GM20431 (cell line): ENCODE measurements at regions not wholly inside any gene's neighbourhood (a gene's known extent, or its start where the extent isn't known, plus 50 kb on each side); places are given as distances from the start of the nearest gene placed in this dataset.

Experiments
- in situ Hi-C: fragments of 300-500 bp; cut with MseI, MboI; formaldehyde crosslinking; loops from one replicate; pipeline ENCODE4 v1.15.0; 2020; ENCODE audit warnings: low sequenced_read_pairs; ENCODE audit not compliant: unreplicated experiment

DNA sequence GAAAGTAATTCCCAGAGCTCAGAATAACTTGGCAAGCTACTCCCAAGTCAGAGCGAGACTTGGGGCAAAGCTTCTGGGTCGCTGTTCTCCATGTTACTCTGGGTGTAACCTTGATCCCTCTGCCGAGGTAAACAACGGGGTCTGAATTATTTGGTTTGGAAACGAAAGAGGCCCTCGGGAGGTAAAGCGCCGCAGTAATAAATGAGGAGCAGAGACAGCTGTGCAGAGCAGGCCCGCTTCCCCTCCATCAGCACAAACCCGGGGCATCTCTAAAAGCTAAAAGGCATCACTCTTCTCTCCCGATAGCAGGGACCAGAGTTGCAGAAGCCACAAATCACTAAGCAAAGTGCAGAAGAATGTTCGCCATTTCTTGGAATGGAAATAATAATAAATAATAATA, 561.5 kb downstream of the BCOR start:
- in situ Hi-C loops: no loop called here

DNA sequence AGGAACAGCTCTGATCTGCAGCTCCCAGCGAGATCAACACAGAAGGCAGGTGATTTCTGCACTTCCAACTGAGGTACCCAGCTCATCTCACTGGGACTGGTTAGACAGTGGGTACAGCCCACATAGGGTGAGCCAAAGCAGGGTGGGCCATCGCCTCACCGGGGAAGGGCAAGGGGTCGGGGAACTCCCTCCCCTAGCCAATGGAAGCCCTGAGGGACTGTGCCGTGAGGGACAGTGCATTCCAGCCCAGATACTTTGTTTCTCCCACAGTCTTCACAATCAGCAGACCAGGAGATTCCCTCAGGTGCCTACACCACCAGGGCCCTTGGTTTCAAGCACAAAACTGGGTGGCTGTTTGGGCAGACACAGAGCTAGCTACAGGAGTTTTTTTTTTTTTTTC, 555.9 kb downstream of the BCOR start:
- in situ Hi-C loops: no loop called here

DNA sequence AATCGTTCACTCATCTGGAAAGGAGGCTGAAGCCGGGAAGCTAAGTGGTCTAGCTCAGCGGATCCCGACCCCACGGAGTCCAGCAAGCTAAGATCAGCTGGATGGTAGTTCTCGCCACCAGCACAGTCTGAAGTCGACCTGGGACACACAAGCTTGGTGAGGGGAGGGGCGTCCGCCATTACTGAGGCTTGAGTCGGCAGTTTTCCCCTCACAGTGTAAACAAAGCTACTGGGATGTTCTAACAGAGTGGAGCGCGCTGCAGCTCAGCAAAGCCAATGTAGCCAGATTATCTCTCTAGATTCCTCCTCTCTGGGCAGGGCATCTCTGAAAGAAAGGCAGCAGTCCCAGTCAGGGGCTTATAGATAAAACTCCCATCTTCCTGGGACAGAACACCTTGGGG, 555.4 kb downstream of the BCOR start:
- in situ Hi-C loops: no loop called here

DNA sequence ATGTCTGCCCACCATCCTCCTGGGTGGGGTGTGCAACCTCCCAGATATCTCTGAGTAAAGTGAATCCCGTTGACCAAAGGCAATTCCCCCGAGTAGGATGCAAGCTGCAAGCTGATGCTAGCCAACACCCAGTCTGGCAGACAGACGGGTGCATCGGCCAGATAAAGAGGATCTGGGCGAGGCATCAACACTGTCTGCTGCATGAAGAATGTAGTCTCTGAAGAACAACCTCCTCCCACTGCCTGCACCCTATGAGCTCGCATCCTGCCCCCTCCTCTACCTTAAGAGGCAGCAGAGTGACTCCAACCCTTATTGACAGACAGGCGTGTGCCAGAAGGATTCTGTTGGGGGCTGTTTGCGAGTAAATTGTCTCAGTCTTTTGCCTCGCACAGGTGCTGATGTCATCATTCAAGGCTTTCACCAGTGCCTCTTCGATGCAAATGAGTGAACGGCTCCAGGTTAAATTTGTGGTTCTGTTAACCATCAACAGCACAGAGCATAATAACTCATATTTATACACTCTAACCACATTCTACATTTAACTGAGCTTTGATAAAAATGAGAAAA, 546.9 kb downstream of the BCOR start:
- in situ Hi-C loops: no loop called here

DNA sequence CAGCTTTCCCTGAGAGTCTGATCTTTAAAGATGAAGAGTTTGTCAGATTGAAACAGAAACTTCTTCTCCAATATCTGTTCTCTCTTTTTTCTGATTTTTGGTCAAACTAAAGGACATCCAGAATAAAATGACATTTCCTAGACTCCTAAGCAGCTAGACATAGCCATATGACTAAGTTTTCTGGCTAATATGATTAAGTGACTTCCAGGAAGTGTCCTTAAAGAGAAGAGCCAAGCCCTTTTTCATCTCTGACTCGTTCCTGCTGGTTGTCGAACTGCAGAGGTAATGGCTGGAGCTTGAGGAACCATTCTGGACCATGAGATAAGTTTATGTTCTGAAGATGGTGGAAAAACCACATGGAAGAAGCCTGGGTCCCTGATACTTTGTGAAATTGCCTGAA, 546.0 kb downstream of the BCOR start:
- in situ Hi-C loops: no loop called here

DNA sequence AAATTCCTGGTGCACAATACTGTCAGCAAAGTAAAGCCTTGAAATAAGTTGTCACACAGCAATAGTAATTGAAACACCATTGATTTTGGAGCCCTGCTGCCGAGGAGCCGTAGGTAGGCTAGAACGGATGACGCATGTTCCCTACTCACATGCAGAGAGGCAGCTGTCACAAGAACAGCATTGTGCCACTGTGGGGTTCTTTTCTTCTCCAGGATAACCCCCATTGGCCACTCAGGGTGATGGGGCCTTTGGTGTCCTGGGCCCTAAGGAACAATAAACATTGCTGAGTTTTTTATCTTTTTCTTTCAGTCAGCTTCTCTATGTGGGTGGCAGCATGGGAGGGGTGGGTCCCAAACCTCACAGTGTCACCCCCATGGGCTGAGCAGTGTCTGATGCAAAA, 542.3 kb downstream of the BCOR start:
- in situ Hi-C loops: no loop called here

DNA sequence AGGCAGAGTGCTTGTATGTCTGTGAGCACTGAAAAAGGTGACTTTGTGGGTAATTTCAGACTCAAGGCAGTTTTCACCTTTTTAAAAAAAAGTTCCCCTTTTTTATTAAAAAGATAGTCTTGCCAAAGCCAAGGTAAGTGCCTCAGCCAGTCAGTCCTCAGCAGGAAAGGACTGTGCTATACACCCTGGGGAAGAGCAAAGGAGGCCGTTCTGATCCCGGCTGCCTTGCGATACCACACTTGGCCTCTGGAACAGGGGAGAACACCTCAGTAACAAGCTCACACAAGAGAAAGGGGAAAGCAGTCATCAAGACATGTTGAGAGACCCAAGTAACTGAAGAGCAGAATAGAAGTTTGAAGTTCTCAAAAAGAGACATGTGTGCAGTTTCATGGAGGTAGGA, 541.7 kb downstream of the BCOR start:
- in situ Hi-C loops: no loop called here

DNA sequence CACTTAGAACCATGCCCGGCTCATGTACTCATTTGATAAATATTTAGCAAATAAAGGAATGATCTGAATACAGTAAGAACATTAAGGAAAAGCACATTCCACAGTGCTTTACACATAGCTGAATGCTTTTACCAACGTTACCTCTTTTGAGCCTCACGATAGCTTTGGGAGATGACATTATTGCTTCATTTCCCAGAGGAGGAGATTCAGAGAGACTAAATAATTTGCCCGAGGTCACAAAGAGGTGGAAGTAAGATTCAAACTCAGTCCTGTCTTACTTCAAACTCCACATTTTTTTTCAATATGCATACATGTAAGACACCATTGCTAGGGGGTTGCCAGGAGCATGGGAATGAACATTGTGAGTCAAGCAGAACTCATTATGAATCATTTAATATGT, 538.5 kb downstream of the BCOR start:
- in situ Hi-C loops: no loop called here

DNA sequence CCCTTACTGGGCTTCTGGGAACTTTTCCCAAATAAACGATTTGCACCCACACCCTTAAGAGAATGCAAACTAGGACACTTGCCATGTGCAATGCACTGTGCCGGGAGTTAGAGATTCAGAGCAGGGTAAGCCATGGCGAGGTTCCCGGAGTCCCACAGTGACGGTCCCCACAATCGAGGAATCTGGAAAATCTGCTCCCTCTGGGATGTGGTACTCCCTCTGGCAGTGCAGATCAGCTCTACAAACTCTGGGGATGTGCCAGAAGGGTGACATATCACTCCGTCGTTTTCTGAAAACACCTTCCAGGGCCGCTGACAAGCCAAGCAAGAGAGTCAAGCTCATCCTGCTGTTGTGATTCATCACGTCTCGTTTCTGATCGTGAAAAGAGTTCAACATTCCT, 537.5 kb downstream of the BCOR start:
- in situ Hi-C loops: no loop called here

DNA sequence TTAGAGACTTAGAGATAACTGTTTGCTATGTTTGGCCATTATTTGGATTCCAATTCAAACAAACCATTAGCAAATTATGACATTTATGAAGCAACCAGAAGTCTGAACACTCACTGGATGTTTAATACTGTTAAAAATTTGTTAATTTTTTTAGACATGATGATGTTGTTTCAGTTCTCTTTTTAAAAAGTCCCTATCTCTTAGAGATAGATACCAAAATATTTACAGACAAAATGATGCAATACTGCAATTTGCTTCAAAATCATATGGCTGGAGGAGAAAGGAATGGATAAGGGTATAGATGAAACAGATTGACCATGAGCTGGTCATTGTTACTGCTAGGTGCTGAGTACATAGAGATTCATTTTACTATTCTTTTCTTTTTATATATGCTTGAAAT, 534.6 kb downstream of the BCOR start:
- in situ Hi-C loops: no loop called here

DNA sequence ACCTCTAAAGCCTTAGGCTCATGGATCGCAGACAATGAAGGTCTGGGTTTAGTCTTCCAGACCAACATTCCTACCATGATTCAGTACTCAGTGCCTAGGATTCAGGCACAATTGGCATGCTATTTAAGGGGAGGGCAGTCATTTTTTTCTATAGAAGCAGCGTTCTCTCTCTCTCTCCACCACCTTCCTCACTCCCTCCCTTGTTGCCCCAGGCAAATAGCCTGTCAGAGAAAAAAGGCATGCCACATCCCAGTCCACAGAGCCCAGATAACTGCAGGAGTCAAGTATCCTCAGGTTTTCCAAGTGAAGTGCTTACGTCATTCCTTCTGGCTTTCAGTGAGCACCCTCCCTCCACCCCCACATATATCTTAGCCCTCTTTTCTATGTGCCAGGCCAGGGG, 533.0 kb downstream of the BCOR start:
- in situ Hi-C loops: no loop called here

DNA sequence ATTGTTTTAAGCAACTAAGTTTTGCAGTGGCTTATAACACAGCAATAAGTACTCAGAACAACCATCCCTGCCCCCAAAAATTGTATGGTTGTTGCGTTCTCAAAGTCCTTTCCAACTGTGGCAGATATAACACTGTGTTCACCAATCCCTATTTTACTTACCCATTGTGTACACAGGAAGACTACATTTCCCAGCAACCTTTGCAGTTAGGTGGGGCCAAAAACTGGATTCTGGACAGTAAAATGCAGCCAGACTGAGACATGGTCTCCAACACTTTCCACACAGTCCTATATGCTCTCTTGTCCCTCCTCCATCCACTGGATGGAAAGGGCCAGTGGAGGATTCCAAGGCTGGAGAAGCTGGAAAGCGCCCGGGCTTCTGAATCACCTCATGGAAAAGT, 523.6 kb downstream of the BCOR start:
- in situ Hi-C loops: no loop called here

DNA sequence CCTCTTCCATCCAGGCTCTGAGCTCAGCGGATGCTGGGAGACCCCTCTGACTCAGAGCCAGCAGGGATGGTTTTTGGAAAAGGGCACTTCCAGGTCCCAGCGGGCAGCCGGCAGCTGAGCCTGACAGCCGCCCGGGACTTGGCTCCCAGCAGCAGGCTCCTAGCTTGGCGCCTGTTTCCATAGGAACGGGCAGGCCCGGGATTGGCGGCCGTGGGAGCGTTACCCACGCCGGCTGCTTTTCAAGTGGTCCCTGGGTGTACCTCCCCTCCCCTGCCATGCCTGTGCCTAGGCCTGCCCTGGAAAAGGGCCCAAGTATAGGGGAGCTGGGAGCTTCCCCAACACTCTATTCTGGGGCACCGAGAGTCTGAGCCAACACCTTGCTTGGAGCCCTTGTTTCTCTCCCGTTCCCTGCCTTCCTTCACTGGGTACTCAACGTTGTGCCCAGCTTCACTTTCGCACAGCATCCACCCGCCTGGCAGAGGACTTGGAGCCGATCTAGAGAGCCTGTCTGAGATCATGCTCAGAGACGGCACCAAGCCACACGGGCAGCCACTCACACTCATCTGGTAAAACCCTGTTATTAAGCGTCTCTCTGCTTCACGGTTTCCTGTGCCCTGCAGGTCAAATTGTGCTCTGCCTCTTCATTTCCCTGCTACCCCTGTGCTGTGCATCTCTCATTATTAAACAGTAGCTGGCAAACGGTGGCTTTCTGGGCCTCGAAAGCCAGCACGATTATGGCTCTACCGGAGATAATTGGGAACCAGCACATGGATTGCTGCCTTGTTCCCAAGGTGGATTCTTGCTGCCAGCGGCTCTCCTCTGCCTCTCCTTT, 521.5 kb downstream of the BCOR start:
- in situ Hi-C loops: no loop called here

DNA sequence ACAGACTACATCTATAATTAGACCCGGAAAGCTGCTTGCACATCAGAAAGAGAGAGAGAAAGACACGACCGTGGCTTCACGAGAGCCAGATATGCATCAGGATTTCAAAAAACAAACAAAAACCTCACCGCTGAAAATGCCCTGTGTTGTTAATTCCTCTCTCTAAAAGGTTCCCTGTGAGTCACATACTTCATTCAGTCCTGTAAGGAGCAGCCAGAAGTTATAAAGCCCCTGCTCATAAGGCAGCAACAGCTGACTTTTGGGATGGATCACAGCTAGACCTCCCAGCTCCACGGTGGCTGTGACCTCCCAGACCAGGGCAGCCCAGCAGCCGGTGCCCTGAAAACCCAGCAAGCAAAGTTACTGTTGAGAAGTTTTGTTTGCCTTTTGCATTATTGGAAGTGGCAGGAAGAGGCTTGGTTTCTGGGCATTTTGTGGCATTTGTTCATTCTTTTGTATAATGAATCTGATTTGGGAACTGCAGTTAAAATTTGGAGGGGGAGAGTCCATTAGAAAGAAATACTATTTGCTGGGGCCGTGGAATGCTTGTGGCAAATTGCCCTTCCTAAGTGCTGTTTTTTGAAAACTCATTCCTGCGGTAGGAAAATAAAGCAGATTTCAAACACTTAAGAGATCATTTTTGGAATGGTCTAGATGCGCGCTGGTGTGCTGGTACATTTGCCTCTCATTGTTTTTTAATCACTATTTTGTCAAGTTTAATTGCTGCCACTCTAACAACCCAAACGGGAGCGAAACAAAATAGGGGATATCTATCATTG, 520.4 kb downstream of the BCOR start:
- in situ Hi-C loops: no loop called here

DNA sequence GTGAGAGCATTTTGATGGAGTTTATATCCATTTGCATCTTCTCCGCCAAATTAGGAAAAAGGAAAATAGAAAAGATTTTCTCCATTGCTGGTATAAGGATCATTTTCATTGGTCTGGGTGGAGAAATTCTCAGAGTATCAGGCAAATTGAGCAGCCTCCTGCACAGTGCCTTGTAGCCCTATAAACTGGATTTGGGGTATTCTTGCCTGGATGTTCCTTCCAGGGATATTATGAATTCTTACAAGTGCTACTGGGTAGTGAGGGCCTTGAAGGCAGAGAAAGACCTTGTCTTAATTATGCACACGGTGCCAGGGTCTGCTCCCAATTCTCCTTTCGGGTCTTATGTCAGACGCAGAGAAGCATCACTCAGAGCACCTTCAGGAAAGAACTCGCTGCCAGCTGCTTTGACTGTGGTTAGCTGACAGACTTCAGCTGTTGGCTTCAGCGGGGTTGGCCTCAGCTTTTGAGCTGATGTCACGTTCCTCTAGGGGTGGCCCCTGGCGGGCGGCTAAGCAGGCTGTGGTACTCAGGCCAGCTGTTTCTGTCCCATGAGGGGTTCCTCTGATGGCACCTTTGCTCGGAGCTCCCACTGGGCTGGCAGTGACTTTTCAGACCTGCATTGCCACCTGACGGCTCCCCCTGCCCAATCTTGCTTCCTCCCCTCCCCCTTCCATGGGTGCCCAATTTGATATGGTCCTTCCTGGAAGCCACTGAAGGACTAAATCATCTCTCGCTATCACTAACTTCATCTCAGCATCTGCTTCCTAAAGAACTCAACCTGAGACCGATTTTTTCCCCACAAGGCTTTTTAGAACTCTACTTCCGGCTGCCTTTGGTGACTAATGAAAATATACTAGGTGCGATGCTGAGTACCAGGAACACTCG, 519.5 kb downstream of the BCOR start:
- in situ Hi-C loops: no loop called here

DNA sequence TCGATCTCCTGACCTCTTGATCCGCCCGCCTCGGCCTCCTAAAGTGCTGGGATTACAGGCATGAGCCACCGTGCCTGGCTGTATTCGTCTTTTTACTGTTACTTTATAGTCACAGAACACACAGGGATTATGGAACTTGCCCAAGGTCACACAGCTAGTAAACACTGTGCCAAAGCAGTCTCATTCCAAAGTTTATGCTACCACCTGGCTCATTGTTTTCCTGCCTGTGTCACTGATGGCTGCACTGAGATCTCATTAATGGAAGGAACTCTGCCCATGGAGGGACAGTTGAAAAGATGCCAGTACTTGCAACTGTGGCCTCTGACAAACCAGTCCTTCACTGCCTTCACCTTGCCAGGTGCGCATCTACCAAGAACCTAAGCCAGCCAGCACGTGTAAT, 517.7 kb downstream of the BCOR start:
- in situ Hi-C loops: no loop called here

DNA sequence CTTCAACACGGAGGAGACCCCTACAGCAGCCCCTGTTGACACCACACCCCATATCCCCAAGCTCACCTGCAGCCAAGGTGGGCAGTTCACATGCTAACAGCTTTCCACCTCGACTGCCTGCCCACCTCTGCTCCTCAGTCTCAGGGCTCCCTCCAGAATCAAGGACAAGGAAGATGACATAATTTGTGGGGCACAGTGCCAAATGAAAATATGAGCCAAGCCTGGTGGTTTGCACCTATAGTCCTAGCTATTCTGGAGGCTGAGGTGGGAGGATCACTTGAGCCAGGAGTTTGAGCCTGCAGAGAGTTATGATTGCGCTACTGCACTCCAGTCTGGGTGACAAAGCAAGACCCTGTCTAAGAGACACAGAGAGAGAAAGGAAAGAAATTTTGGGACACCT, 516.3 kb downstream of the BCOR start:
- in situ Hi-C loops: no loop called here

DNA sequence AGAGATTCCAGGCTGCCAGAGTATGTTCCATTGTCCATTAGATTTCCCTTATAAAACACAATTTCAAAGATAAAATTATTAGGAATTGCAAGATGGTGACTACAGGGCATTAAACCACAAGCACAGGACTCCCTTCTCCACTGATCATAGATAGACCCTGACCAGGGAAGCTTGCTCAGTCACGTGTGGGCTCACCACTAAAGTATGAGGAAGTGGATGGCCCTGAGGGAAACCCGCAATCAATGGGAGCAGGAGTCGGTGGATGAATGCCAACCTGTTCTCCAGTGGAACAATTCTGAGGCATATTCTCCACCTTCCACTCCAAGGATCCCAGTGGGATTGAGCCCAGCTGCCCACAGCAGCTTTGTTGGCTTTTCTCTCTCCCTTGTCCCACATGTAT, 515.7 kb downstream of the BCOR start:
- in situ Hi-C loops: no loop called here

DNA sequence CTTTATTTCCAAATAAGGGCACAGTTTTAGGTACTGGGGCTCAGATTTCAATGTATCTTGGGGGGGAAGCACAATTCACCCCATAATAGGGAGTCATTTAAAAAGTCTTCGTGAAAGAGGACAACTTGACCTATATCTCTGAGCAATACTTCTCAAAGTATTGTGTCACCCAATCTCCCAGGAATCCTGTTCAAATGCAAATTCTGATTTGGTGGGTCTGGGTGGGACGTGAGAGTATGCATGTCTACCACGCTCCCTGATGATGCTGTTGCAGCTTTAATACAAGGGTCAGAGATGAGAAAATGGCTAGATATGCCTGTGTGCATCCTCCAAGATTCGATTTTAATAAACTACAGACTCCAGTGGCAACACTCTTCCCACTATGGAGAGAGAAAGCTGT, 514.8 kb downstream of the BCOR start:
- in situ Hi-C loops: no loop called here

DNA sequence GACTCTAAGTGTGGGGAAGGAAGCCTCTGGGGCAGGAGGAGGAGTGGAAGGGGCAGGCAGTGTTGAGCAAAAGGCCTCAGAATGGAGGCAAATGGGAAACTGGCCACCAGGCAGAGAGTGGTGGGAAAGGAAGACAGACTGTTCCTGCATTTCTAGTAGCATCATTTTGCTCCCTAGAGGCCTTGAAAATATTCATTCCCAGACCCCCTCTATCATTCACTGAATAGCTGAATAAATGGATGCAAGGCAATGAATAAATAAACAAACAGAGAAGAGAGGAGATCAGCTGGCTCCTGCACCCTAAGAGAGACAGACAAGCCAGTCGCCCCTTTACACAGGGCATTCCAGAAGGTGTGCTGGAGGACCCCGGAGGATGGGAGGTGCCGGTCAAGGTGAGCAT, 511.9 kb downstream of the BCOR start:
- in situ Hi-C loops: no loop called here
